GM19238 (cell line): ENCODE measurements at regions not wholly inside any gene's neighbourhood (a gene's known extent, or its start where the extent isn't known, plus 50 kb on each side); places are given as distances from the start of the nearest gene placed in this dataset.

Experiments used
- DNase-seq: peaks from one replicate; pipeline ENCODE4 v3.0.0; 2011; ENCODE audit warnings: low spot score; ENCODE audit not compliant: insufficient read length

GRCh38 chr7:46003896-46004875 is 83.1 kb upstream of the IGFBP3 start:
- no peak for DNase-seq

GRCh38 chr7:46003161-46003560 is 82.1 kb upstream of the IGFBP3 start:
- no peak for DNase-seq

GRCh38 chr7:46000513-46000912 is 79.4 kb upstream of the IGFBP3 start:
- no peak for DNase-seq

DNA sequence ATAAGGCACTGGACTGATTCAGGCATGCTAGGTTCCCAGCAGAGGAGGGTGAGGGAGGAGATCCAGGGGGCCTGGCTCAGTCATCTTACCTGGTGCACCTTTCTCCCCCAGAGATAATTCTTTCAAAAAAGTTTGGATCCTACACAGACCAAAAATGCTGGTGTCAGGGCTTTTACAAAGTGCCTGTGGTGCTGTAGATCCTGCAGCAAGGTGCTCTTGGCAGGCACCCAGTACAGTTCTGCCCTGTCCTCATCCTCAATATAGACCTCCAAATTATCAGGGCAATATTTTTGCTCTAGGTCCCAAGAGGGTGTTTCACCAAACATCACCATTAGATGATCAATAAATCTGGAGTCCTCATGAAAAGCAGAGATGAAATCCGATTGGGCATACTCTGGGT is 78.5 kb upstream of the IGFBP3 start:
- DNase-seq: no peak

GRCh38 chr7:45998506-45998905 is 77.4 kb upstream of the IGFBP3 start:
- no peak for DNase-seq

DNA sequence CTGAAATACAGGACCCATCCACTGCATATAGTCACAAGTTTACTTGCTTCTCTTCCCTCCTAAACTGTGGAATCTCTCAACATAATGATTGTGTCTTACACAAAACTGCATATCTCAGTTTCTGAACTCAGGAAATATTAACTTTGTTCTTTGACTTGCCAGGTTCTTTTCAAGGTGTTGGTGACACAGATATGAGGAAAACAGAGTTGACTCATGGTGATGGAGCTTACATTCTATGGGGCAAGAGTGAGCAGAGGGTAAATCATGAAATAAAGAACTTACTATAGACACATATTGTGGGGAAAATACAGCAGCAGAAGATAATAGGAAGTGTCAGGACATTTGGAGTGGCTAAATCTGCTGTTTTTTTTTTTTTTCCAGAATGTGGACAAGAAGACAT is 72.5 kb upstream of the IGFBP3 start:
- DNase-seq: no peak

DNA sequence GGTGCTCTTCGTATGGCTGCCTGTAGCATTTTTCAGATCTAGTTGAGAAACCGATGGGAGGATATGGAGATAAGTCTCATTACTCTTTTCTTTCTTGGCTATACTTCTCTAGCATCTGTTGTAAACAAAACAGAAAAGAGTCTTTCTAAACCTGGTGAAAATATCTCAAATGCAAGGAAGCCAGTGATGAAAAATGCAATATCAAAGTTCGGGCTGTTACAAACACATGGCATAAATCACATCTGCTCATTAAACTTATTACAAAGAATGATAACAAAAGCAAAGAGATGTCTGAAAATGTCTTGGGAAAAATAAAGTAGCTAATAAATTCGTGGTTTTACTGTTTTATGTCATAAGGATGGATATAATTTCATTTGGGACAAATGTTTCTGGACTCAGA is 71.8 kb upstream of the IGFBP3 start:
- DNase-seq: no peak

GRCh38 chr7:45990276-45990675 is 69.2 kb upstream of the IGFBP3 start:
- DNase-seq: no peak

GRCh38 chr7:45988405-45989057 is 67.5 kb upstream of the IGFBP3 start:
- no peak for DNase-seq

GRCh38 chr7:45987521-45988290 is 66.6 kb upstream of the IGFBP3 start:
- no peak for DNase-seq

- no peak for DNase-seq
These were observed 65.6 kb upstream of the IGFBP3 start for GRCh38 chr7:45986355-45987298.

DNA sequence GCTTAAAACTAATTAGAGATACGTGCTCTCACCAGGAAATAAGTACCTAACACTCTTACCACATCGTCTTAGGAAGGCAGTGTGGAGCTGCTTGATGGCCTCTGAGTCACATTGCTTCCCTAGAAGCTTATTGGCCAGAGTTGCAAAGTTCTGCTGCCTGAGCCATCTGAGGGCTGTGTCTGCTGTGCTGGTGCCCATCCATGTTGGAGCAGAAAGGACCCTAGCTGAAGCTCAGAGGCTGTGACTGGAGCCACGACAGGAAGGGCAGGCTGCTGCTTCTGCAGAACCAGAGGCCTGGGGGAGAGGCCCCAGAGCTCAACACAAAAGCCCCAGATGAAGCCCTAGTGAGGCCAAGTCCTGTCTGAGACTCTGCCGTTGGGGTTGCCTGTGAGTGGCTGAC is 64.8 kb upstream of the IGFBP3 start:
- no peak for DNase-seq

GRCh38 chr7:45984386-45985295 is 63.6 kb upstream of the IGFBP3 start:
- no peak for DNase-seq

DNA sequence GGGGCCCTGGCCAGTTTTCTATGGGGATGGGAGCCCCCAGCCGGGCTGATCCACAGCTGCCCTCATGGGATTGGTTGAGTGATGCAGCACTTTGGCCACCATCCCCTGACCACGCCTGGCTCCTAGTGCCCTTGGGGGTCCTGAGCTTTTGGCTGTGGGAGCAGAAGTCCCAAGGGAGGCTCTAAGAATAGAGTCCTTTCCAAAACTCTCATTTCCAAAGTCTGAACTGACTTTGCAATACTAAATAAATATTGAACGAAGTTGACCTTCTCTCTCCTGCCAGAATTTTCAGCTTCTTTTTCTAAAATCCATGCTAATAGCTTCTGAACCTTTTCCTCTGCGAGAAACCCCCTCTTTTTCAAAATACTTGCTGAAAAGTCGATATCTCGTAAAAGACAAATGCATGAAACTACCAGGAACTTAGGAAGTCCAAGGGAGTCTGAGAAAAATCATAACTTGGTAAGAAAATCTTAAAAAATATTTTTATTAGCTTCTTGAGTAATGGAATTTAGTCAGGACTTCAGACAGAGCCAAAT is 62.7 kb upstream of the IGFBP3 start:
- no peak for DNase-seq

GRCh38 chr7:45982907-45983719 is 62.0 kb upstream of the IGFBP3 start:
- no peak for DNase-seq

DNA sequence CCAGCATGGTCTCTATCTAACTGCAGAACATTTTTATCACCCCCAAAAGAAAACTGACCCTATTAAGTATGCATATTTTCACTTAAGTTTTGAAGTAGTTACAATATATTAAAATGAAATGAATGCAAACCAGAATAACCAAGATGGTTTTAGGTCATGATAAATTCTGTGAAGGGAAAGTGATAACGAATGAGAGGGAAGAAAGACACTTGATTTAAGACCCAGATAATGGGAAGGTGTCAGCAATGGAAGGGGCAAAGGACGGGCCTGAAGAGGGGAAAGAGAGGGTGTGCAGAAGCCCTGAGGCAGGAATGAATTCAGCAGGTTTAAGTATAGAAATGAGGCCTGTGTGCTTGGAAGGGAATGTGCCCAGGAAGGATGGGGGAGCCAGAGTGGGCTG is 61.1 kb upstream of the IGFBP3 start:
- DNase-seq: no peak

DNA sequence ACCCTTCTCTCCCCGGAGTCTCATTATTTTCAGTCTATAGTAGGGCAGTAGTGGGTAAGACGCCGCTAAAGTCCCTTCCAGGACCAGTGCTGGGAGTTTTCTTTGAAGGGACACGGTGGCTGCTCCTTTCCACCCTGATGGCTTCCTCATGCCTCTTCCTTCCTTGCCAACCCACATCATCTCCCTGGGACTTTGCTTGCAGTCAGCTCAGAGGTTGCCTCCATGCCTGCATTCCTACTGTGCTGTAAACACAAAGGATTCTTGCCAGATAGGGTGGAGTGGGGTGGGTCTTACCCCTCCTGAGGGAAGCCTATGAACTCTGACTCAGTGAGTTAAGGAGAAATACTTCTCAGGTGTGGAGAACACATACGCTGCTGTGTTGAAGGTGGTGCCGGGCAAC is 59.9 kb upstream of the IGFBP3 start:
- no peak for DNase-seq

DNA sequence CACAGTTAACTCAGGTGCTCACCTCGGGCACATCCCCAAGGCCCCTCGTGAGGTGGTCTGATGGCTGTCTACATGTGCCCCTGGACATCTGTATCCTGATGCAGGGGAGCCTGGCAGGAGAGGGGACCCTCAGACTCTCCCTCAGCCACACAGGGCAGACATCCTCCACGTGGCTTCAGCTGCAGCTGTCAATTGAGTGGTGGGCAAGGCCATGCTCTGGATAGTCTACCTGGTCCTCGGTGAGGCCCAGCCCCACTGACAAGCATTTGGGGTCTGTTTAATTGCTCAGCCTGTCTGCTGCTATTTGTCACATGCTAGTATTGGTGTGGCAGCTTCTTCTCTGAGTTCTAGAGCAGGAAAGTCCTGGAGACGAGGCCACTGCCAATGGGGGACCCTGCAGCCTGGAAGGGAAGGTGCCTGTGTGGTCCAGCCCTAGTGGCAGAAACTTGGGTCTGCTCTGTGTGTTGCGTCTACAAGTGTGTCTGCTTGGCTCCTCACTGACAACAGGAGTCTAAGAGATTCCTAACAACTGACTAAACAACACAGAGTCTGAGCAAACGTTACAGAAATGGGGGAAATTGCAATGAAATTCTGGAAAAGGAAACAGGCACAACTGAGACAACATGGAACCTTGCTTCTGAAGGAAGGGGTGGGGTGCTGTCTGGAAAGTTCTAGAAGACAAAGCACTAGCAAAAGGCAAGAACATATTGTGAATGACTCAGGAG is 59.3 kb upstream of the IGFBP3 start:
- DNase-seq: no peak
